OCI-LY7 (cell line): ENCODE measurements at regions not wholly inside any gene's neighbourhood (a gene's known extent, or its start where the extent isn't known, plus 50 kb on each side); places are given as distances from the start of the nearest gene placed in this dataset.
A peak's percentile ranks its signal among the peaks of the same experiment; 100 is the strongest.

Experiments used
- BruUV-seq: library from RNA; stranded (reverse); fragments of 400-500 nt; replicated peaks from 2 replicates; lab custom pipeline; 2021; lab: Mats Ljungman, UMichigan
- CTCF ChIA-PET: fragments of 300-600 bp; sonication (Branson Sonifier 250); formaldehyde crosslinking; loops from one replicate; lab custom pipeline; 2022; ENCODE audit warnings: antibody characterized with exemption; ENCODE audit not compliant: unreplicated experiment; lab: Charles Lee
- POLR2A ChIA-PET: fragments of 300-600 bp; sonication (Branson Sonifier 250); formaldehyde crosslinking; loops from one replicate; lab custom pipeline; 2022; ENCODE audit warnings: antibody characterized with exemption; lab: Charles Lee
- DNase-seq: peaks from one replicate; pipeline ENCODE4 v3.0.0-alpha.2; 2015; ENCODE audit warnings: low spot score
- H2AFZ ChIP-seq: fragments of 200-600 bp; sonication (generic), shearing (Covaris generic); 2 replicates; pipeline ENCODE4 v1.6.1; 2014; ENCODE audit warnings: mild to moderate bottlenecking, antibody characterized with exemption, low read length, moderate library complexity
- H3K27ac ChIP-seq: fragments of 200-600 bp; sonication (generic); 2 replicates; pipeline ENCODE4 v1.5.1; 2014; ENCODE audit warnings: mixed run types, low read depth, mild to moderate bottlenecking, moderate library complexity, low read length, inconsistent platforms; ENCODE audit not compliant: poor library complexity, severe bottlenecking
- H3K36me3 ChIP-seq: fragments of 200-600 bp; sonication (generic); 2 replicates; pipeline ENCODE4 v1.6.1; 2014; ENCODE audit warnings: mild to moderate bottlenecking, antibody characterized with exemption, low read length, moderate library complexity, mixed read lengths; ENCODE audit not compliant: insufficient read depth
- H3K4me1 ChIP-seq: fragments of 200-600 bp; sonication (generic); 2 replicates; pipeline ENCODE4 v1.5.1; 2014; ENCODE audit warnings: mild to moderate bottlenecking, low read length; ENCODE audit not compliant: insufficient read depth, poor library complexity, severe bottlenecking
- H3K4me2 ChIP-seq: fragments of 200-600 bp; sonication (generic); 2 replicates; pipeline ENCODE4 v1.6.1; 2014; ENCODE audit warnings: mild to moderate bottlenecking, low read length
- H3K4me3 ChIP-seq: fragments of 200-600 bp; sonication (generic); 2 replicates; pipeline ENCODE4 v1.5.1; 2014; ENCODE audit warnings: mild to moderate bottlenecking, low read depth, low read length; ENCODE audit not compliant: poor library complexity, severe bottlenecking
- H3K79me2 ChIP-seq: fragments of 200-600 bp; sonication (generic); 2 replicates; pipeline ENCODE4 v1.6.1; 2016; ENCODE audit warnings: low read depth, mild to moderate bottlenecking, low read length, moderate library complexity, mixed read lengths; ENCODE audit not compliant: insufficient read depth
- H3K9me2 ChIP-seq: fragments of 200-600 bp; sonication (generic); 2 replicates; pipeline ENCODE4 v1.6.1; 2016; ENCODE audit warnings: mild to moderate bottlenecking, low read length, mixed read lengths; ENCODE audit not compliant: insufficient read depth
- H3K9me3 ChIP-seq: fragments of 200-600 bp; sonication (generic); 2 replicates; pipeline ENCODE4 v1.6.1; 2014; ENCODE audit warnings: mild to moderate bottlenecking, mixed run types, low read length, mixed read lengths
- H4K20me1 ChIP-seq: fragments of 200-600 bp; sonication (generic); 2 replicates; pipeline ENCODE4 v1.6.1; 2014; ENCODE audit warnings: mild to moderate bottlenecking, antibody characterized with exemption, low read length, moderate library complexity, mixed read lengths; ENCODE audit not compliant: insufficient read depth
- EZH2phosphoT487 ChIP-seq: fragments of 200-600 bp; sonication (generic); IDR thresholded peaks from 2 replicates; pipeline ENCODE4 v1.6.1; 2018; ENCODE audit warnings: low read depth, borderline replicate concordance, mild to moderate bottlenecking, mixed run types, antibody characterized with exemption, low read length, moderate library complexity, mixed read lengths
- intact Hi-C: fragments of 100-400 bp; cut with micrococcal nuclease; formaldehyde crosslinking; loops from one replicate; pipeline ENCODE4 v1.10.0; 2022; ENCODE audit not compliant: unreplicated experiment
- TF ChIP-seq, protein P1 (sequence below): fragments of 200-600 bp; sonication (generic); conservative IDR thresholded peaks from 2 replicates; pipeline ENCODE4 v1.5.1; 2014; ENCODE audit warnings: mild to moderate bottlenecking, antibody characterized with exemption, low read length, moderate library complexity, mixed read lengths

GRCh38 chr3:105965384-105965783 is 96.6 kb upstream of the CBLB start:
- no peak overlapping the region for H3K4me2 ChIP-seq
- no peaks in the 10 kb centered on the region for H3K9me2 ChIP-seq
- no peak overlapping the region for H3K4me3 ChIP-seq
- no TSS peak for BruUV-seq
- no peaks in the 10 kb centered on the region for H3K4me1 ChIP-seq
- CTCF ChIA-PET = no interaction called here
- intact Hi-C loops = no loop called here
- no peaks in the 10 kb centered on the region for H3K79me2 ChIP-seq
- POLR2A ChIA-PET = interaction anchor here (1.3 kb wide), 1 partner anchor 8 kb away, joined by 4 read pairs; no protein-coding TSS in a partner anchor
- H3K36me3 ChIP-seq = no peaks in the 10 kb centered on the region
- TF ChIP-seq, protein P1, sequence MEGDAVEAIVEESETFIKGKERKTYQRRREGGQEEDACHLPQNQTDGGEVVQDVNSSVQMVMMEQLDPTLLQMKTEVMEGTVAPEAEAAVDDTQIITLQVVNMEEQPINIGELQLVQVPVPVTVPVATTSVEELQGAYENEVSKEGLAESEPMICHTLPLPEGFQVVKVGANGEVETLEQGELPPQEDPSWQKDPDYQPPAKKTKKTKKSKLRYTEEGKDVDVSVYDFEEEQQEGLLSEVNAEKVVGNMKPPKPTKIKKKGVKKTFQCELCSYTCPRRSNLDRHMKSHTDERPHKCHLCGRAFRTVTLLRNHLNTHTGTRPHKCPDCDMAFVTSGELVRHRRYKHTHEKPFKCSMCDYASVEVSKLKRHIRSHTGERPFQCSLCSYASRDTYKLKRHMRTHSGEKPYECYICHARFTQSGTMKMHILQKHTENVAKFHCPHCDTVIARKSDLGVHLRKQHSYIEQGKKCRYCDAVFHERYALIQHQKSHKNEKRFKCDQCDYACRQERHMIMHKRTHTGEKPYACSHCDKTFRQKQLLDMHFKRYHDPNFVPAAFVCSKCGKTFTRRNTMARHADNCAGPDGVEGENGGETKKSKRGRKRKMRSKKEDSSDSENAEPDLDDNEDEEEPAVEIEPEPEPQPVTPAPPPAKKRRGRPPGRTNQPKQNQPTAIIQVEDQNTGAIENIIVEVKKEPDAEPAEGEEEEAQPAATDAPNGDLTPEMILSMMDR = no peak
- no peak for TF ChIP-seq EZH2phosphoT487
- H3K9me3 ChIP-seq = 0 out of 2 replicates have a peak, but pooled peaks cover 3% of the 10 kb centered on the region
- H2AFZ ChIP-seq = no peak overlapping the region
- no peak overlapping the region for H3K27ac ChIP-seq
- H4K20me1 ChIP-seq = no peaks in the 10 kb centered on the region
- no peak for DNase-seq

DNA sequence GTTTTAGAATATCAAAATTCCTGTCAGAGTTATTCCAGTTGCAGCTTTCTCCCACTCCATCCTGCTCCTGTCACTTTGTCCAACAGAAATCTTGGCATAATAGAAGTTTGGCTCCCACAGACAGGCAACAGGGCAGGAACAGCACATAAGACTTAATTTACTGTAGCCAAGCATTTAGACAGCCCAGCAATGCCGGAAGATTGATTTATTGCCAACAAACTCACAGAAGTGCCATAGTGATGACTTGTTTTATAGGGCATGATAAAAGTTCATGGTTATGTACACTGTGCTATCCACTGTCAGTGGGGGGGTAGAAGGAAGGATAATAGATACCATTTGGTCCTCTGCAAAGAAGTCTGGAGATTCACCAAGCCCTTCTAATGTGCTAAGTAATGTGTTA is 98.3 kb upstream of the CBLB start:
- intact Hi-C loops = no loop called here
- Histone ChIP-seq H3K4me1 (no peaks in the 10 kb centered on the region), H3K36me3 (no peaks in the 10 kb centered on the region), H3K9me2 (no peaks in the 10 kb centered on the region), H3K4me3 (no peak overlapping the region), H3K27ac (no peak overlapping the region), H2AFZ (no peak overlapping the region), H3K4me2 (no peak overlapping the region), H3K79me2 (no peaks in the 10 kb centered on the region), H3K9me3 (0 out of 2 replicates have a peak, but pooled peaks cover 13% of the 10 kb centered on the region), H4K20me1 (no peaks in the 10 kb centered on the region)
- no TSS peak for BruUV-seq
- POLR2A ChIA-PET = interaction anchor here (0.6 kb wide), 1 partner anchor 1837 kb away, joined by 3 read pairs; no protein-coding TSS in a partner anchor
- DNase-seq = no peak
- no peak for TF ChIP-seq EZH2phosphoT487
- TF ChIP-seq, protein P1 = no peak
- CTCF ChIA-PET = no interaction called here

DNA sequence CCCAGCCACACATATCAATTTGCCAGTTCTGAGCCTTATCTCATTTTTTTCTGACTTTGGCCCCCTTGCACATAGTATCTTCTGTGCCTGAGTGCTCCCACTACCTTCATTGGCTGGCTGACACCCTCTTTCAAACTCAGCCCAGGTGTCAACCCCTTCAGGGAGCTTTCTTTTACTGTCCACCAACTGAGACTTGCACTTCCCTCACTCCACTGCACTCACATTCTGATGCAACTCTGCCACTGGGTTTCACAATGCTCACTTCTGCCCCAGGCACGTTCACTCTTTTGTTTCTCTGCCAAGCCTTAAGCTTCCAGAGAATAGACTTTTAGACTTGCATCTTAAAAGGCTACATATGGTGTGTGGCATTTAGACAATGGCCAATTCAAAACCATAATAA is 101.5 kb upstream of the CBLB start:
- Histone ChIP-seq H3K9me2 (no peaks in the 10 kb centered on the region), H3K9me3 (0 out of 2 replicates have a peak, but pooled peaks cover 9% of the 10 kb centered on the region), H3K4me3 (no peak overlapping the region), H4K20me1 (no peaks in the 10 kb centered on the region), H3K79me2 (no peaks in the 10 kb centered on the region), H2AFZ (0 out of 2 replicates have a peak overlapping the region, but pooled peaks have one; percentile 11), H3K4me2 (no peak overlapping the region), H3K27ac (no peak overlapping the region), H3K4me1 (no peaks in the 10 kb centered on the region), H3K36me3 (no peaks in the 10 kb centered on the region)
- TF ChIP-seq EZH2phosphoT487 = no peak
- TF ChIP-seq, protein P1 = no peak
- BruUV-seq = no TSS peak
- intact Hi-C loops = no loop called here
- DNase-seq = peak; percentile 55
- ChIA-PET CTCF (no interaction called here), POLR2A (interaction anchor here (0.7 to 0.8 kb wide), 3 partner anchors 14 to 224 kb away, joined by 3 read pairs; no protein-coding TSS in a partner anchor)
